HUES64 (cell line): ENCODE measurements at regions not wholly inside any gene's neighbourhood (a gene's known extent, or its start where the extent isn't known, plus 50 kb on each side); places are given as distances from the start of the nearest gene placed in this dataset.

Experiments
- H3K27ac ChIP-seq: 2 replicates; pipeline ENCODE4 v1.7.0; 2013; ENCODE audit warnings: low read depth, low read length, inconsistent platforms
- H3K27me3 ChIP-seq: 2 replicates; pipeline ENCODE4 v1.6.1; 2013; ENCODE audit warnings: mild to moderate bottlenecking, low read length; ENCODE audit not compliant: insufficient read depth
- H3K36me3 ChIP-seq: 2 replicates; pipeline ENCODE4 v1.6.1; 2013; ENCODE audit warnings: mild to moderate bottlenecking, low read length; ENCODE audit not compliant: insufficient read depth
- H3K4me1 ChIP-seq: 2 replicates; pipeline ENCODE4 v1.6.1; 2013; ENCODE audit warnings: mild to moderate bottlenecking, low read length, moderate library complexity; ENCODE audit not compliant: insufficient read depth
- H3K4me3 ChIP-seq: 2 replicates; pipeline ENCODE4 v1.5.1; 2013; ENCODE audit warnings: mild to moderate bottlenecking, low read length, moderate library complexity
- H3K9ac ChIP-seq: 2 replicates; pipeline ENCODE4 v1.6.1; 2013; ENCODE audit warnings: mild to moderate bottlenecking, low read depth, low read length
- H3K9me3 ChIP-seq: 2 replicates; pipeline ENCODE4 v1.6.1; 2013; ENCODE audit warnings: low read depth, low read length; ENCODE audit not compliant: insufficient read depth
- WGBS: fragments of 150-250, 120-280 bp; methylation state at CpG from one replicate; pipeline ENCODE4 v1.1.7; 2013; ENCODE audit warnings: missing lambda C conversion rate; 5-methylcytosine and 5-hydroxymethylcytosine counted together

- Histone ChIP-seq H3K4me1 (peaks cover 23% of the 10 kb centered on the region), H3K36me3 (no peaks in the 10 kb centered on the region), H3K4me3 (peak overlapping the region; percentile 53), H3K9me3 (no peaks in the 10 kb centered on the region), H3K9ac (peak overlapping the region; percentile 54), H3K27ac (peak overlapping the region; percentile 84), H3K27me3 (peaks cover 5% of the 10 kb centered on the region; the same call in 1 of the 2 replicates)
- WGBS = 25% methylated on average over 13 of the region's 13 CpGs
Observed at GRCh38 chr9:87338088-87338989, 159.3 kb upstream of the DAPK1 start.

- Histone ChIP-seq H3K36me3 (no peaks in the 10 kb centered on the region), H3K9me3 (no peaks in the 10 kb centered on the region), H3K9ac (no peak overlapping the region), H3K4me1 (peaks cover 23% of the 10 kb centered on the region), H3K27me3 (peaks cover 5% of the 10 kb centered on the region; the same call in 1 of the 2 replicates), H3K4me3 (no peak overlapping the region), H3K27ac (no peak overlapping the region)
- 88% methylated on average over 4 of the region's 4 CpGs for WGBS
Observed at GRCh38 chr9:87340391-87340790, 157.3 kb upstream of the DAPK1 start.

- Histone ChIP-seq H3K4me3 (no peak overlapping the region), H3K4me1 (peaks cover 28% of the 10 kb centered on the region), H3K9ac (no peak overlapping the region), H3K27me3 (no peaks in the 10 kb centered on the region), H3K36me3 (no peaks in the 10 kb centered on the region), H3K9me3 (no peaks in the 10 kb centered on the region), H3K27ac (no peak overlapping the region)
- 87% methylated on average over 7 of the region's 7 CpGs for WGBS
Observed at GRCh38 chr9:87342743-87343142, 154.9 kb upstream of the DAPK1 start.

- no peak overlapping the region for H3K4me3 ChIP-seq
- H3K9me3 ChIP-seq = no peaks in the 10 kb centered on the region
- H3K27me3 ChIP-seq = no peaks in the 10 kb centered on the region
- H3K27ac ChIP-seq = no peak overlapping the region
- H3K4me1 ChIP-seq = peaks cover 16% of the 10 kb centered on the region
- 93% methylated on average over 5 of the region's 5 CpGs for WGBS
- no peaks in the 10 kb centered on the region for H3K36me3 ChIP-seq
- H3K9ac ChIP-seq = no peak overlapping the region
Observed at GRCh38 chr9:87343816-87344430, 153.7 kb upstream of the DAPK1 start.

GRCh38 chr9:87346061-87346665, 151.5 kb upstream of the DAPK1 start:
- 47% methylated on average over 5 of the region's 5 CpGs for WGBS
- Histone ChIP-seq H3K9ac (no peak overlapping the region), H3K4me1 (peaks cover 10% of the 10 kb centered on the region), H3K36me3 (no peaks in the 10 kb centered on the region), H3K9me3 (no peaks in the 10 kb centered on the region), H3K27me3 (no peaks in the 10 kb centered on the region), H3K4me3 (no peak overlapping the region), H3K27ac (no peak overlapping the region)

GRCh38 chr9:87350915-87351314, 146.8 kb upstream of the DAPK1 start:
- no peak overlapping the region for H3K9ac ChIP-seq
- H3K27me3 ChIP-seq = no peaks in the 10 kb centered on the region
- WGBS = 81% methylated on average over 2 of the region's 2 CpGs

GRCh38 chr9:87353301-87353700, 144.4 kb upstream of the DAPK1 start:
- Histone ChIP-seq H3K4me3 (no peak overlapping the region), H3K27ac (no peak overlapping the region), H3K9me3 (no peaks in the 10 kb centered on the region), H3K36me3 (no peaks in the 10 kb centered on the region), H3K27me3 (no peaks in the 10 kb centered on the region), H3K9ac (no peak overlapping the region), H3K4me1 (0 out of 2 replicates have a peak, but pooled peaks cover 3% of the 10 kb centered on the region)
- 92% methylated on average over 3 of the region's 3 CpGs for WGBS

More at GRCh38 chr9:87350915-87351314, 146.8 kb upstream of the DAPK1 start:
- Histone ChIP-seq H3K4me1 (peaks cover 11% of the 10 kb centered on the region), H3K27ac (no peak overlapping the region), H3K36me3 (no peaks in the 10 kb centered on the region), H3K9me3 (no peaks in the 10 kb centered on the region), H3K4me3 (no peak overlapping the region)

- H3K4me1 ChIP-seq = 0 out of 2 replicates have a peak, but pooled peaks cover 3% of the 10 kb centered on the region
- no peak overlapping the region for H3K4me3 ChIP-seq
- H3K27ac ChIP-seq = no peak overlapping the region
- WGBS = 60% methylated on average over 1 of the region's 1 CpG
- H3K9me3 ChIP-seq = no peaks in the 10 kb centered on the region
- no peaks in the 10 kb centered on the region for H3K36me3 ChIP-seq
- H3K27me3 ChIP-seq = no peaks in the 10 kb centered on the region
- H3K9ac ChIP-seq = no peak overlapping the region
Observed at GRCh38 chr9:87354147-87354546, 143.5 kb upstream of the DAPK1 start.

GRCh38 chr9:87357600-87357999, 140.1 kb upstream of the DAPK1 start:
- Histone ChIP-seq H3K4me3 (no peak overlapping the region), H3K9me3 (no peaks in the 10 kb centered on the region), H3K36me3 (no peaks in the 10 kb centered on the region), H3K4me1 (0 out of 2 replicates have a peak, but pooled peaks cover 3% of the 10 kb centered on the region), H3K9ac (no peak overlapping the region), H3K27ac (no peak overlapping the region), H3K27me3 (no peaks in the 10 kb centered on the region)
- WGBS = 83% methylated on average over 1 of the region's 1 CpG

- H3K4me3 ChIP-seq = no peak overlapping the region
- H3K4me1 ChIP-seq = 0 out of 2 replicates have a peak, but pooled peaks cover 3% of the 10 kb centered on the region
- no peaks in the 10 kb centered on the region for H3K9me3 ChIP-seq
- H3K36me3 ChIP-seq = no peaks in the 10 kb centered on the region
- H3K9ac ChIP-seq = no peak overlapping the region
- no peak overlapping the region for H3K27ac ChIP-seq
- no peaks in the 10 kb centered on the region for H3K27me3 ChIP-seq
Observed at GRCh38 chr9:87359264-87359663, 138.4 kb upstream of the DAPK1 start.

GRCh38 chr9:87359958-87360601, 137.6 kb upstream of the DAPK1 start:
- H3K36me3 ChIP-seq = no peaks in the 10 kb centered on the region
- H3K9me3 ChIP-seq = no peaks in the 10 kb centered on the region
- H3K27me3 ChIP-seq = no peaks in the 10 kb centered on the region
- H3K4me3 ChIP-seq = no peak overlapping the region
- no peaks in the 10 kb centered on the region for H3K4me1 ChIP-seq
- 60% methylated on average over 3 of the region's 3 CpGs for WGBS
- no peak overlapping the region for H3K27ac ChIP-seq
- no peak overlapping the region for H3K9ac ChIP-seq
